Ascending aorta (tissue), 2 donors: ENCODE measurements at regions not wholly inside any gene's neighbourhood (a gene's known extent, or its start where the extent isn't known, plus 50 kb on each side); places are given as distances from the start of the nearest gene placed in this dataset.

Experiments used
- DNase-seq, 2 donors: peaks; one replicate each; pipeline ENCODE4 v3.0.0-alpha.2; 2019; ENCODE audit warnings: low spot score in 2 of 2
- H3K27ac ChIP-seq, 2 donors: fragments of 200-600 bp; sonication (generic); one replicate each; pipeline ENCODE4 v1.5.1; 2016 to 2017; ENCODE audit warnings: mild to moderate bottlenecking in 1 of 2
- H3K27me3 ChIP-seq: fragments of 200-600 bp; sonication (generic); one replicate; pipeline ENCODE4 v1.5.1; 2017
- H3K36me3 ChIP-seq, 2 donors: fragments of 200-600 bp; sonication (generic); one replicate each; pipeline ENCODE4 v1.5.1; 2016
- H3K4me1 ChIP-seq, 2 donors: fragments of 200-600 bp; sonication (generic); one replicate each; pipeline ENCODE4 v1.5.1; 2016 to 2017; ENCODE audit warnings: mild to moderate bottlenecking in 1 of 2
- H3K4me3 ChIP-seq, 2 donors: fragments of 200-600 bp; sonication (generic); one replicate each; pipeline ENCODE4 v1.5.1; 2016 to 2017; ENCODE audit warnings: mild to moderate bottlenecking in 1 of 2
- H3K9me3 ChIP-seq, 2 donors: fragments of 200-600 bp; sonication (generic); one replicate each; pipeline ENCODE4 v1.5.1; 2016
- intact Hi-C: fragments of 100-400 bp; cut with DNase I; formaldehyde crosslinking; loops from one replicate; pipeline ENCODE4 v1.15.1; 2023
- TF ChIP-seq, protein P1 (sequence below), 3 experiments: fragments of 200-600 bp in 2 of 3; fragments of 450-650 bp in 1 of 3; sonication (generic) in 2 of 3; IDR thresholded peaks; one replicate each; pipeline ENCODE4 v1.5.1; 2016 to 2019; ENCODE audit warnings: antibody characterized with exemption in 3 of 3, mild to moderate bottlenecking in 1 of 3, moderate library complexity in 1 of 3

DNA sequence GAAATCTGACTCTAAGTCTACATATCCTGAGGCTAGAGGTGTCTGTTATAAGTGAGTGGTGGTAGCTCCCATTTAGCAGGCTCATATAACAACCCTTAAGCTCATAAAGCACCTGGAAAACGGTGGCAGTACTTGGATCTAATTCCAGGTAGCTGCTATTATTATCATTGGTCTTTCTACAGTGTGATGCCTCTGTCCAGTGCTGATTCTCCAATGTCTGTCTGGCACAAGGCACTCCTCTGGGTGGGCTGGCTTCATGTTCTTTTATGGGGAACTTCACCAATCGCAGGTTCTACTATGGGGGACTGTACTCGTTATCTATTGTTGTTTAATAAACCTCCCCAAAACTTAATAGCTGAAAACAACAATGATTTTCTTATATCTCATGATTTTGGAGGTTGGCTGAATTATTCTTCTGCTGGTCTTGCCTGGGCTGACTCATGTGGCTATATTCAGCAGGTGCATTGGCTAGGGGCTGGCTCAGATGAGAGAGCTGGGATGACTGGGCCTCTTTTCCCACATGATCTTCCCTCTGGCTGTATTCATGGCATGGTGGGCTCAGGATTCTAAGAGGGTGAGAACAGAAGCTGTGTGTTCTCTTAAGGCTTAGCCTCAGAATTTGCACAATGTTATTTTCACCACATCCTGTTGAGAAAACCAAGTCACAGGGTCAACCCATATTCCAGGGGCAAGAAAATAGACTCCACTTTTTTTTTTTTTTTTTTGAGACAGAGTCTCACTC is 93.0 kb upstream of the PCGF5 start:
- TF ChIP-seq, protein P1, sequence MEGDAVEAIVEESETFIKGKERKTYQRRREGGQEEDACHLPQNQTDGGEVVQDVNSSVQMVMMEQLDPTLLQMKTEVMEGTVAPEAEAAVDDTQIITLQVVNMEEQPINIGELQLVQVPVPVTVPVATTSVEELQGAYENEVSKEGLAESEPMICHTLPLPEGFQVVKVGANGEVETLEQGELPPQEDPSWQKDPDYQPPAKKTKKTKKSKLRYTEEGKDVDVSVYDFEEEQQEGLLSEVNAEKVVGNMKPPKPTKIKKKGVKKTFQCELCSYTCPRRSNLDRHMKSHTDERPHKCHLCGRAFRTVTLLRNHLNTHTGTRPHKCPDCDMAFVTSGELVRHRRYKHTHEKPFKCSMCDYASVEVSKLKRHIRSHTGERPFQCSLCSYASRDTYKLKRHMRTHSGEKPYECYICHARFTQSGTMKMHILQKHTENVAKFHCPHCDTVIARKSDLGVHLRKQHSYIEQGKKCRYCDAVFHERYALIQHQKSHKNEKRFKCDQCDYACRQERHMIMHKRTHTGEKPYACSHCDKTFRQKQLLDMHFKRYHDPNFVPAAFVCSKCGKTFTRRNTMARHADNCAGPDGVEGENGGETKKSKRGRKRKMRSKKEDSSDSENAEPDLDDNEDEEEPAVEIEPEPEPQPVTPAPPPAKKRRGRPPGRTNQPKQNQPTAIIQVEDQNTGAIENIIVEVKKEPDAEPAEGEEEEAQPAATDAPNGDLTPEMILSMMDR (IDR thresholded peaks at IDR 0.05): no peak
- no peak overlapping the region for H3K27ac ChIP-seq
- intact Hi-C loops: no loop called here
- DNase-seq: no peak
- no peaks in the 10 kb centered on the region for H3K36me3 ChIP-seq
- no peaks in the 10 kb centered on the region for H3K27me3 ChIP-seq
- no peaks in the 10 kb centered on the region for H3K9me3 ChIP-seq
- H3K4me1 ChIP-seq: no peaks in the 10 kb centered on the region
- no peak overlapping the region for H3K4me3 ChIP-seq

DNA sequence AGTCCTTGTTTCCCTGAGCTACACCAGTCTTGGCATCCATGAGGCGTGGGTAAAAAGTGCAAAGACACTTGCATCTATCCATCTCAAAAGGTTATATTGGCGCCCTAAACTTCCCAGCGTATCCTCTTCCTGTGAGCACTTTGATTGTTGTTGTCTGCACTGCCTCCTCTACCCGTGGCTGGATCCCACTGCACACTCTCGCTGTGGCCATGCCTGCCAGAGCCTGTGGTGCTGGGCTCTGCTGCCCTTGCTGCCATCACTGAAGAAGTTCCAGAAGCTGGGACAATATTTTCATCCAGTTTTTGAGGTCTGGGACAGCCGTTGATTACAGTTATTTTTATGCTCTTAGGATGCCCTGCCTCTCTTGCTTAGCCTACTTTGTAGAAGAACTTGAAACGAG is 85.3 kb upstream of the PCGF5 start:
- intact Hi-C loops: no loop called here

GRCh38 chr10:91137011-91137643 is 83.3 kb upstream of the PCGF5 start:
- Histone ChIP-seq H3K9me3 (no peaks in the 10 kb centered on the region), H3K4me3 (no peak overlapping the region), H3K27ac (no peak overlapping the region), H3K36me3 (no peaks in the 10 kb centered on the region), H3K4me1 (no peaks in the 10 kb centered on the region), H3K27me3 (no peaks in the 10 kb centered on the region)
- no peak for DNase-seq
- intact Hi-C loops: no loop called here
- TF ChIP-seq, protein P1 (IDR thresholded peaks at IDR 0.05): no peak

More for the DNA sequence above, 85.3 kb upstream of the PCGF5 start:
- Histone ChIP-seq H3K4me1 (no peaks in the 10 kb centered on the region), H3K27me3 (no peaks in the 10 kb centered on the region), H3K36me3 (no peaks in the 10 kb centered on the region), H3K9me3 (no peaks in the 10 kb centered on the region), H3K4me3 (no peak overlapping the region), H3K27ac (no peak overlapping the region)
- no peak for DNase-seq
- TF ChIP-seq, protein P1 (IDR thresholded peaks at IDR 0.05): no peak

- Histone ChIP-seq H3K4me1 (no peaks in the 10 kb centered on the region), H3K9me3 (no peaks in the 10 kb centered on the region), H3K27me3 (no peaks in the 10 kb centered on the region), H3K36me3 (no peaks in the 10 kb centered on the region), H3K4me3 (no peak overlapping the region), H3K27ac (no peak overlapping the region)
- intact Hi-C loops: no loop called here
- DNase-seq: no peak
- TF ChIP-seq, protein P1 (IDR thresholded peaks at IDR 0.05): no peak
These were observed 82.6 kb upstream of the PCGF5 start for GRCh38 chr10:91137822-91138221.

DNA sequence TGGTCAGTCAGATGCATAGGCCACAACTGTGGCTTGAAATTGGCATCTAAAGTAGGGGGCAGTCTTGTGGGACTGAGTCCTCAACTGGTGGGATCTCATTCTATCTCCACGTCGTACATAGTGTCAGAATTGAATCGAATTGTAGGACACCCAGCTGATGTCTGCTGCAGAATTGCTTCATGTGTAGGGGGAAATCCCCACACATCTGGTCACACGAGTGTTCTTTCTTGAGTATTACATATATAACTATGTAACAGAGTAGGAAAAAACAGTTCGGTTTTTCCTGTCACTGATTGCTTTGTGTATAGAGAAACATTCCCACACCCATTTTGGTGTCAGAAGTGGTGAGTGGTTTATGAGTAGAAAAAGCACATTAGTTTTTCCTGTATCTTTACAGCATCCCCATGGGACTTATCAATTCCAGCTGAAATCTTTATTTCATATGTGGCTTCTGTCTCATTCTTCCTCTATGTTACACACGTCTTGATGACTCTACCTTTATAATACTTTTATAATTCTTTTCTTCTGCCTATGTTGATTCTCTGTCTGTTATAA is 79.4 kb upstream of the PCGF5 start:
- intact Hi-C loops: no loop called here
- Histone ChIP-seq H3K27me3 (no peaks in the 10 kb centered on the region), H3K4me1 (no peaks in the 10 kb centered on the region), H3K27ac (no peak overlapping the region), H3K36me3 (no peaks in the 10 kb centered on the region), H3K9me3 (no peaks in the 10 kb centered on the region), H3K4me3 (no peak overlapping the region)
- no peak for DNase-seq
- TF ChIP-seq, protein P1 (IDR thresholded peaks at IDR 0.05): no peak
